SHP77 (cell line): ENCODE measurements at regions not wholly inside any gene's neighbourhood (a gene's known extent, or its start where the extent isn't known, plus 50 kb on each side); places are given as distances from the start of the nearest gene placed in this dataset.

Experiments
- DNase-seq, 2 experiments: peaks; one replicate each; lab custom pipeline; 2025; lab: John Stamatoyannopoulos, UW

- no peak for DNase-seq
These were observed 261.2 kb upstream of the CLINT1 start for GRCh38 chr5:158119961-158120723.

GRCh38 chr5:158117467-158118160 is 258.7 kb upstream of the CLINT1 start:
- no peak for DNase-seq

GRCh38 chr5:158116965-158117364 is 258.0 kb upstream of the CLINT1 start:
- DNase-seq, result no peak

GRCh38 chr5:158115468-158115867 is 256.5 kb upstream of the CLINT1 start:
- DNase-seq, result no peak

- no peak for DNase-seq
These were observed 249.2 kb upstream of the CLINT1 start for GRCh38 chr5:158108177-158108576.

GRCh38 chr5:158100373-158100888 is 241.5 kb upstream of the CLINT1 start:
- no peak for DNase-seq

GRCh38 chr5:158099571-158100105 is 240.7 kb upstream of the CLINT1 start:
- no peak for DNase-seq

- no peak for DNase-seq
These were observed 237.9 kb upstream of the CLINT1 start for GRCh38 chr5:158096835-158097234.

- DNase-seq, result no peak
These were observed 227.9 kb upstream of the CLINT1 start for GRCh38 chr5:158086856-158087255.

GRCh38 chr5:158084292-158084691 is 225.3 kb upstream of the CLINT1 start:
- DNase-seq, result no peak

- no peak for DNase-seq
These were observed 223.8 kb upstream of the CLINT1 start for GRCh38 chr5:158082696-158083287.

- no peak for DNase-seq
These were observed 221.2 kb upstream of the CLINT1 start for GRCh38 chr5:158080112-158080511.

GRCh38 chr5:158079097-158079496 is 220.2 kb upstream of the CLINT1 start:
- no peak for DNase-seq

- no peak for DNase-seq
These were observed 216.2 kb upstream of the CLINT1 start for GRCh38 chr5:158074992-158075769.

GRCh38 chr5:158074597-158074991 is 215.6 kb upstream of the CLINT1 start:
- no peak for DNase-seq

- DNase-seq, result no peak
These were observed 211.9 kb upstream of the CLINT1 start for GRCh38 chr5:158070859-158071258.

GRCh38 chr5:158069838-158070237 is 210.9 kb upstream of the CLINT1 start:
- no peak for DNase-seq

- no peak for DNase-seq
These were observed 210.0 kb upstream of the CLINT1 start for GRCh38 chr5:158068964-158069363.

GRCh38 chr5:158066076-158066475 is 207.1 kb upstream of the CLINT1 start:
- no peak for DNase-seq

- DNase-seq, result no peak
These were observed 205.6 kb upstream of the CLINT1 start for GRCh38 chr5:158064334-158065123.

- DNase-seq, result no peak
These were observed 204.1 kb upstream of the CLINT1 start for GRCh38 chr5:158063052-158063451.
